OCI-LY1 (cell line): ENCODE measurements at regions not wholly inside any gene's neighbourhood (a gene's known extent, or its start where the extent isn't known, plus 50 kb on each side); places are given as distances from the start of the nearest gene placed in this dataset.
"Not testable (repeated sequence)": the region's sequence is repeated elsewhere in the genome, so short reads cannot be mapped to it uniquely, and the experiment has no call there.

Experiments
- CTCF ChIP-seq: fragments of 200-600 bp; sonication (generic), shearing (Covaris generic); IDR thresholded peaks from 2 replicates; pipeline ENCODE4 v1.5.1; 2017; ENCODE audit warnings: mild to moderate bottlenecking, antibody characterized with exemption, low read length, moderate library complexity, mixed read lengths
- EZH2 ChIP-seq: fragments of 200-600 bp; sonication (generic), shearing (Covaris generic); IDR thresholded peaks from 2 replicates; pipeline ENCODE4 v1.8.0; 2017; ENCODE audit warnings: borderline replicate concordance, mixed run types, mild to moderate bottlenecking, antibody characterized with exemption, low read length, moderate library complexity, mixed read lengths

- not testable (repeated sequence) for TF ChIP-seq CTCF, EZH2
Observed at GRCh38 chr19:34095411-34095810, 76.9 kb upstream of the LSM14A start.
